ENCODE measurements at regions not wholly inside any gene's neighbourhood (a gene's known extent, or its start where the extent isn't known, plus 50 kb on each side); places are given as distances from the start of the nearest gene placed in this dataset.
A peak's percentile ranks its signal among the peaks of the same experiment; 100 is the strongest.

DNA sequence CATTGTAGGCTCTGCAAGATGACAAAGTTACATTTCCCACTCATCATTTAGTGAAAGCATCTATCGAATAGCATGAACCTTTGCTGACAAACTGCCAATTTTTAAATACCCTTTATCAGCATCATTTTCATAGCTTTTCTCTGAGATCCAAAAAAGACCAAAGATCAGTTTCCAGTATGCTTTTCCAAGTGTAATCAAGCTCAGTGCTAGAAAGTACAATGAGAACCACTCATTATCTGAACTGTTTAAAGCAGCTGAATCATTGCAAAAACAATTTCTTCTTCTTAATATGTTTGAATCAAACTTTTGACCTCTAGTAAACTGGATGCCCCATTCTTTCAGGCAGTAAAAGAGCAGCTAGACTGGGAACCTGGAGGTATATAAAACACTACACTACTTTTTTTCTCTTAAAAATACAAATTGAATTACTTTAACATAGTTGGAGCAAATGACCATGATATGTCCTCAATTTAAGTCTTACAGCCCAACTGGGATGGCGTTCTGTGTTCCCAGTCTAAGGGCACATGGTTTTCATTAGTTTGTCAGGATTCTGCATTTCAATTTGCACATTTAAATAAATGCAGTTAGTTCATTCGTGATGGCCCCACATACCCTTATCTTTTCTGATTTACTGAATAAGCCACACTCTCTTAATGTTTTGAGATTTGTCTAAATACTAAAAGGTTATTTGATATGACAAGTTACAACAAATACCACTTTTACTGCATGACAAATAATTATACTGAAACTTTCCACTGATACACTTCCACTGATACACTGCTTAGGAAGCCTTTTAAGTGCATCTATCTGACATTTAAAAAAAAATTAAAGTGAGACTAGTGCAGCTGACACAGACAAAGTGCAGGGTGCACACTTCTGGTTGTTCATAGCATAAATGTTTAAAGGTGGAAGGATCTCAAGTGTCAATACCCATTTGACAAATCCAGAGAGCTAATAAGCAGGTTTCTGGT lies 146.0 kb upstream of the FRMD4B start:
- no peak for DNase-seq

DNA sequence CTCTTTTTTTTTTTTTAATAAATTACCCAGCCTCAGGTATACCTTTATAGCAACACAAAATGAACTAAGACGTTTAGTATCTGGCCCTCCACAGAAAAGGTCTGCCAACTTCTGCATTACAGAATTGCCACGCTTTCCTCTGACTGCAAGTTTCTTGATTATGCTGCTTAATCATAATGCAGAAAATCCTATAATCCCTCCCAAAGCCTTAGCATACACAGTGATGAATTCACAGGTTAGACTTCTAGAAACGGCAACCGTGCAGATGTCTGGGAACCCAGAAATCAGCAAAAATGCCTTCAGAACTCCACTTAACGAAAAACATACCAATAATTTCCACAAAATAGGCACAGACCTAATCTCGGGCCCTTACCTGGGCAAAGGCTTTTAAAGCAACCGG lies 144.7 kb upstream of the FRMD4B start:
- no peak for DNase-seq

DNA sequence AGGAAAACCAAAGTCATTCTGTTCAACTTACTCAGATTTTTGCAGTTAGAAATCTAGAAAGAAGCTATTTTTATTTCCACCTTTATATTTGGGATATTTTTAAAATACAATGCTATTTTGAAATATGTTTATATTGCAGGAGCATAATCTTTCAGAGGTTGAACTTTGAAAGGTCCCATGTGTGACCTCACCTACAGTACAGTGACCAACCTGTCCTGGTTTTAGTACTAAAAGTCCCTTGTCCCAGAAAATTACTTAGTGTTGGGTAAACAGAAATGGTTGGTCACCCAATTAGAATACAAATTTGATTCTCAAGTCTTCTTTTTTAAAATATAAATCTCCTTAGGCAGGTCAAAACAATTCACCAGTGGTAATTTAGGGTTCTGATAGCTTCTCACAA lies 141.6 kb upstream of the FRMD4B start:
- DNase-seq = no peak

DNA sequence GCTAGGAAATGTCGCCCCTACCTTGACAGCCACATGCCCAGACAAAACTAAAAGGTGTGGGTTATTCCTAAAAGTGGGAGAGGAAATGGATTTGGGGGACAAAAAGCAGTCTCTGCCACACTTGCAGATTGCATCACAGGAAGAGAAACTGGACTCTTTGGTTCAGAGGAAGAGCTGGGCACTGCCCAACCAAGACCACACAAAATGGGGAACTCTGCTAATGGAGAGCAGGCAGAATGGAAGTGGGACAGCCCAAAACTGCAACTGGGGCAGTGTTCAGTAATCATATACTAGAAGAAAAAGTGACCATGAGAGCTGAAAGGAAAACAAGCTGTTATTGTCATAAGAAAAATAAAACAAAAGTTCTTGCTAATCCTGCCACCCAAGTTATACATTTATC lies 138.9 kb upstream of the FRMD4B start:
- DNase-seq = no peak

GRCh38 chr3:69521286-69521685 lies 135.4 kb upstream of the FRMD4B start:
- DNase-seq = no peak

GRCh38 chr3:69511361-69511760 lies 125.5 kb upstream of the FRMD4B start:
- DNase-seq = no peak

DNA sequence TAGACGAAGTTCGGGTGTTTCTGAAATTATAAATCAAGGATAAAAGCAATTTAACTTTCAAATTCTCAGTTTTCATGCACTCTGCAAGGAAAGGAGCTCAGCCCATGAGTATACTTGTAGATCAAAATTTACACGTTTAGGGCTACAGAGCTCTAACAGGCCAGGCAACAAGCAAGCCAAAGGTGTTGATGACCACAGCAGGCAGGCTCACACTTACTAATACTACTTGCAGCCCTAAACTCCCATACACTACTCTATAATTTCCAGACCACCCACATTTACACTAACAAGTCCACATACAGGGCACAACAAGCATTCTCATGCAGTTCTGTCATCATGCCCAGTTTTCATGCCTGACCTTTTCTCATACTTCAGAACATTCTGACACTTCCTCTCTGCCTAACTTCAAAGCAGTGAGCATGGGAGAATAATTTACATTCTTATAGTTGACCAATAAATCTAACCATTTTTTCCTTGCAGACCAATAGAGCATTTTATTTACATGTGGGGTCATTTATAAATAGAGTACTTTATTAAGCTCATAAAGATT lies 124.7 kb upstream of the FRMD4B start:
- DNase-seq = no peak

DNA sequence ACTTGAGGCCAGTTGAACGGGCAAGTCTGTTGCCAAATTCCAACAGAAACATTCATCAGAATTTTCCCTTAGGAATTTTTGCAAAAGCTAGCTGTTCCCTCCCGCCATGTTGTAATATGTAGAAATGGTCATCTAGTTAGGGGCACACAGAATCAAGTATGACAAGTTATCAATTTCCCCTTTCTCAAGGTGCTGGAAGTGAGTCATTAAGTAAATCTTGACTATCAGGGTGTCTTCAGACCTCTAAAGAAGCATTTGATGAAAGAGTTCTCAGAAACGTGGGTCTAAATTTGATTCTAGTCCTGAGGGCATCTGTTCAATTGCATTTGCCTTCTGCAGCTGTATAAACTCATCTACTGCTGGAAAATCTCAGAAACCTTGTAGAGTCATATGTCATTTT lies 123.4 kb upstream of the FRMD4B start:
- DNase-seq = no peak

- no peak for DNase-seq
Observed at GRCh38 chr3:69505770-69506407, 120.0 kb upstream of the FRMD4B start.

GRCh38 chr3:69504232-69504631 lies 118.3 kb upstream of the FRMD4B start:
- DNase-seq = no peak

GRCh38 chr3:69500604-69501003 lies 114.7 kb upstream of the FRMD4B start:
- peak in 1 of 2 donors; percentile 16 for DNase-seq

GRCh38 chr3:69499899-69500421 lies 114.1 kb upstream of the FRMD4B start:
- no peak for DNase-seq

GRCh38 chr3:69499422-69499821 lies 113.5 kb upstream of the FRMD4B start:
- no peak for DNase-seq

DNA sequence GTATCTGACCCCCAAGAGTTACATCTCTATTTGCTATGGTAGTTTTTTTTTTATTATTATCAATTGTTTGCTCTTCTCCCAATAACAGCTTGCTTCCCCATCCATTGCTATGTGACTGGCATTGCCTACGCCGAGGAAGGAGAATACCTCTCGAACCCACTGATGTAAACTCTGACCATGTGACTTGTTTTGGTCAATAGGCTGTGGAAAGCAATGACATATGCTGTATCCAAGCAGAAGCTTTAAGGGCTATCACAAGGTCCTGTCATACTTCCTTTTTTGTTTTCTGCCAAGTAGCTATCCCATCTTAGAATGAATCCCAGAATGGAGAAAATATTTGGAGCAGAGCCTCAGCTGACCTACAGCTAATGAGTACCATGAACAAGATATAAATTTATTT lies 111.0 kb upstream of the FRMD4B start:
- no peak for DNase-seq

DNA sequence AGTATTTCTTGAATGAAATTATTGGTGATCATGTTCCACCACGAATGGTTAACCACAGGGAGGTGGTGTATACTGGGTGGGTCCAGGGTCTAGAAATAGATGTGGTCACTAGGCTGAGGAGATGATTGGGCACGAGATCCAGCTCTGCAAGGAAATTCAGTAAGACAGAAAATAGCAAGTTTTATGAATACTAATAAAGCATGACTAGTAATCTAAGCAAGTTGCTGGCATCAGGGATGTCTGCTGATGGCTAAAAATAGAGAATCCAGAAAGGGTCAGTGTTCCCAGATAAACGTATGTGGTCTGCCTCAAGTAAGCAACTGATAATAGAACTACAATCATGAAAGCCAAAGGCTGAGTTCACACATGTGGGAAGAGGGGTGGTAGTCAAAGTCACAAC lies 108.3 kb upstream of the FRMD4B start:
- no peak for DNase-seq

GRCh38 chr3:69493157-69493556 lies 107.3 kb upstream of the FRMD4B start:
- DNase-seq = no peak

- no peak for DNase-seq
Observed at GRCh38 chr3:69491975-69492374, 106.1 kb upstream of the FRMD4B start.

- no peak for DNase-seq
Observed at GRCh38 chr3:69490971-69491370, 105.1 kb upstream of the FRMD4B start.

- DNase-seq = no peak
Observed at GRCh38 chr3:69490235-69490634, 104.3 kb upstream of the FRMD4B start.

DNA sequence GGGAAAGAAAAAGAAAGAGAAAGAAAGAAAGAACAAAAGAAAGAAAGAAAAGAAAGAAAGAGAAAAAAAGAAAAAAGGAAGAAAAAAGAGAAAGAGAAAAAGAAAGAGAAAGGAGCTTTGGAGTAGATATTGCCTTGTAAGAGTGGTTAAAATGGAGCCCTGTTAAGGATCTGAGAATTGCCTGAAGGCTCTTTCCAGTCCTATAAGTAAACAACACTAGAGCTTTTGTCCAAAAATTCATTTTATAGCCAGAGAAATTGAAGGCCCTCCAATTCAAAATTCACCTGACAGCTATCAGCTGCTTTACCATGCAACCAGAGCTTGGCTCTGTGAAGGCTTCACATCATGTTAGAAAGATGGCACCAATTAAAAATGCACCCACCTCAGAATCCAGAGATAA lies 102.1 kb upstream of the FRMD4B start:
- DNase-seq = no peak

DNA sequence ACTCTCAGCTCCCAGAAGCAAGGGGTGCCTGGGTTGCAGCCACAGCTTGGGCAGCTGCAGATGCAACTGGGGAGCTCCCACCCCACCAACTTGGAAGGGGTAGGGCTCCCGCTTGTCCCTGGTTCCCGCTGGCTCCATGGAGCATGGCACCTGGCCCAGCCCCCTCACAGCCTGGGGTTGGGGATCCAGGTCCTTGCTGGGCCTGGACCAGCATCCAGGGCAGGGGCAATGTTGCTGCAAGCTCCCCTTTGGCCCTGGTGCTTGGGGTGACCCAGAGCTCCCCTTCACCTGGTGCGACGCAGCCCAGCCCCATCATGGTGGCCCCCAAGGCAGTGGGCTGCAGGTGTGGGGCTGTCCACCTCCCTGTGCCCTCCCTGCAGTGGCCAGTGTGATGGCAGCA lies 99.6 kb upstream of the FRMD4B start:
- DNase-seq = no peak

DNA sequence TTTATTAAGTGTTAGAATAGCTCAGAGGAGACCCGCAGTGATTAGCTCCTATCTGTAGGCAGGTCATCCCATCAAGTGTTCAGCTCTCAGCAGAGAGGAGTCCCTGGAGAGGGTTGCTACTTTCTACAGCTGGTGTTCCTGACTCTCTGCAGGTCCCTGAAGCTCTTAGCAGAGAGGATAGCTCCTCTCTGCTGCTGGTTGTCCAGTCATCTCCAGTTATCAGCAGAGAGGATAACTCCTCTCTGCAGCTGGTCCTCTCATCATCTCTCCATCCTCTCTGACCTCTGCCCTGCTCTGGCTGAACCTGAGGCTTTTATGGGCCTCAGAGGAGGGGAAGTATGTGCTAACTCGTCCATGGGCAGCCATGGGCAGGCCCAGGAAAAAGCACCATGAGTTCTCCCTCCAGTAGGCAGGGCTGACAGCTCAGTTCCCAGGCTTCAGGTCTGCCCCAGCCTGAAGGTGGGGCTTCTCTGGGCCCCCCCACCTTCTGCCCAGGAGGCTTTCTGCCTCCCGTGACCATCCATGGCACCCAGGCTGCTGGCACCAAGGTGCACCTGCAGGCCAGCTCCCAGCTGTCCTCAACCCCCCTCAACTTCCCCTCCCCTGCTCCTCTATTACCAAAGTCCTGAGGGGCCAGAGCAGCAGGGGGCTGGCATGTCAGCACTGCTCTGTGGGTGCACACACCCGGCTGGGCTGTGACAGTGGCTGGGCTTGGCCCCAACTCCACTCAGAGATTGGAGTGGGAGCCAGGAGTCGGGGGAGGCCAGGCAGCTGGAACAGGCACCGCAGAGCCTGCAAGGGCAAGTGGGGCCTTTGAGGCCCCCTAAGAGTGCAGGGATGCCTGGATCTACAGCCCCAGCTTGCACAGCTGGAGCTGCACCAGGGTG lies 98.9 kb upstream of the FRMD4B start:
- DNase-seq = no peak

GRCh38 chr3:69483449-69483848 lies 97.6 kb upstream of the FRMD4B start:
- no peak for DNase-seq

Data from CD4-positive, alpha-beta T cell treated with Interleukin-4 for 1 hour (primary cell).